Cardiac fibroblast (primary cell): ENCODE measurements at regions not wholly inside any gene's neighbourhood (a gene's known extent, or its start where the extent isn't known, plus 50 kb on each side); places are given as distances from the start of the nearest gene placed in this dataset.
"Not testable (repeated sequence)": the region's sequence is repeated elsewhere in the genome, so short reads cannot be mapped to it uniquely, and the experiment has no call there.

Experiments used
- DNase-seq, 2 donors: peaks; one replicate each; pipeline versions ENCODE4 v3.0.0 to v3.0.0-alpha.2; 2010; ENCODE audit warnings: low read depth in 2 of 2
- H3K4me3 ChIP-seq, 2 donors: replicated peaks in 1 of 2; 1 replicate in 1 of 2; 2 replicates in 1 of 2; pipeline ENCODE4 v1.5.1; 2011; ENCODE audit warnings: low read depth in 2 of 2, low read length in 2 of 2, mild to moderate bottlenecking in 2 of 2, moderate library complexity in 1 of 2
- CTCF ChIP-seq: IDR thresholded peaks from one replicate; pipeline ENCODE4 v1.5.1; 2011; ENCODE audit warnings: low read depth, mild to moderate bottlenecking, low read length, inconsistent platforms

GRCh38 chr6:12543953-12544352, 172.6 kb upstream of the PHACTR1 start:
- H3K4me3 ChIP-seq: no peak overlapping the region
- TF ChIP-seq CTCF: no peak
- no peak for DNase-seq

DNA sequence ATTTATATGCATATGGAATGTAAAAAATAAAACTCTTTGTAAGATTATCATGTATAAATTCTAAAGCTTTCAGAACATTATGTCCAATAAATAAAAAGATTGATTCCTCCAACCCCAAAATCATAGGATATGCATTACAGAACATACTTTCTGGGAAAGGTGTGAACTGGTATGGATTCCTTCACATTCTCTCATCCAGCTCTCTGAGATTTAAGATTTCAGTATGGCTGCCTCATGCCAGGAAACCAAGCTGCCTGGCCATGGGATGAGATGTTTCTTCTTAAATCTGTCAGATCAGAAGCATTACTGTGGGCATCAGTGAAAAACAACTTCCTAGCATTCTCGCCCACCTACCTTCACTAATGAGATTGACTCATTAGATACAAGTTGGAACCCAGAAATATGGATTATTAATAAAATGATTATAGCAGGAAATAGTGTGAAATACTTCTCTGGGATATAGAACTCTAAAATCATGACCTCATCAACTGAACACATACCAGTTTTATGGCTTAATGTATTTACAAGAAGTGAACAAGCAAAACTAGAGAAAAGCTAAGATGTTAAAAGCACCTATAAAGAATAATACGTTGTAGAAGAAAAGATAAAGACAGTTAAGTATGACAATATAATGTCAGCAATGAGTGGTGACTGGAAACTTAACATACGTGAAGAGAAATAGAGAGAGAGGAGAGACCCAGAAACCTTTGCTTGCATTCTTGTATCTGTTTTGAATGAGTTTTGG, 171.6 kb upstream of the PHACTR1 start:
- no peak overlapping the region for H3K4me3 ChIP-seq
- no peak for TF ChIP-seq CTCF
- DNase-seq: no peak

- TF ChIP-seq CTCF: no peak
- H3K4me3 ChIP-seq: no peak overlapping the region
- DNase-seq: peak; percentile 79 to 82
These were observed 170.8 kb upstream of the PHACTR1 start for GRCh38 chr6:12545619-12546409.

DNA sequence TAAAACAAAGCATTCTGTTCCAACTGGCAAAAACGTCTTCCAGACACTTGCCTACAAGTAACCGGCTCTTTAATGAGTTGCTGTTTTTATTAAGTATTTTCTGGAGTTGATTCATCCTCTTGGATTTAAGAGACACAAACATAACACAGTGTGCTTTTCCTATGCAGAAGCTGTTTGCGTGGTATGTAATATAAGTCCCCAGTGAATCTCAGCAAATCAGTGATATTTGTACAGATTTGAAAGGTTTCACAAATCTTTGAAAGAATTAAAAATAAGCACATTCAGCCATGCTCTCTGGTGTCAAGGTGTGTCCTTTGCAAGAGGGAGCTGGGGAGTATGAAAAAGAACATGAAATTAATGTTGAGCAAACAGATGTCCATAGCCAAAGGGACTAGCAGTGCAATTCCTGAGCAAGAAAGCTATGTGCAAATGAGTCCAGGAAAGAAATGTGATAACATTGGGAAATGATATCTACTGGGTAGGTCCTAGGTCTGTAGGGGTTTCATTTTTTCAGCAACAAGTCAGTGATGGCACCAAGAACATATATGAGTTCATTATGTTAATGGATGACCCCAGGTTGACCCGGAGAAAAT, 170.1 kb upstream of the PHACTR1 start:
- TF ChIP-seq CTCF: no peak
- H3K4me3 ChIP-seq: no peak overlapping the region
- DNase-seq: peak; percentile 37 to 51

DNA sequence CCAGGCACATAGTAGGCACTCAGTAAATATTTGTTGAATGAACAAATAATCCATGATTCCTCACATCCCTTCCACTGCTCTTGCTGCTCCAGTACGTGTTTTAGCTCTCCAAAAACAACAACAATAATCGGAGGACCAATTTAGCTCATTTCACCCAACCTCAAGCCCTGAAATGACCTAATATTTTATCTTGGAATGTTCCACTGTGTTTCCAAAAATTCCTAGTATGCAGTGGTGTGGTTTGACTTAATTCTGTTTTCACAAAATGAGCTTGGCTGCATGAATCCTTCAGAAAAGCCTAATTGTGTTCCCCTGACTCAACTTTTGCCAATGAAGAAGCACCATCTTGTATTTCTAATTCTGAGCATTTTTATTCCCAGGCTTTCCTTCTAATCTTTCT, 168.0 kb upstream of the PHACTR1 start:
- peak; percentile 74 to 95 for DNase-seq
- no peak for TF ChIP-seq CTCF
- H3K4me3 ChIP-seq: no peak overlapping the region

DNA sequence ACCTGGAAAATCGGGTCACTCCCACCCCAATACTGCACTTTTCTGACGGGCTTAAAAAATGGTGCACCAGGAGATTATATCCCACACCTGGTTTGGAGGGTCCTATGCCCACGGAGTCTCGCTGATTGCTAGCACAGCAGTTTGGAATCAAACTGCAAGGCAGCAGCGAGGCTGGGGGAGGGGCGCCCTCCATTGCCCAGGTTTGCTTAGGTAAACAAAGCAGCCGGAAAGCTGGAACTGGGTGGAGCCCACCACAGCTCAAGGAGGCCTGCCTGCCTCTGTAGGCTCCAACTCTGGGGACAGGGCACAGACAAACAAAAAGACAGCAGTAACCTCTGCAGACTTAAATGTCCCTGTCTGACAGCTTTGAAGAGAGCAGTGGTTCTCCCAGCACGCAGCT, 167.1 kb upstream of the PHACTR1 start:
- not testable (repeated sequence) for DNase-seq

GRCh38 chr6:12554820-12555219, 161.7 kb upstream of the PHACTR1 start:
- not testable (repeated sequence) for DNase-seq, H3K4me3 ChIP-seq

More for the DNA sequence above, 167.1 kb upstream of the PHACTR1 start:
- H3K4me3 ChIP-seq: not testable (repeated sequence)
